ENCODE measurements at regions not wholly inside any gene's neighbourhood (a gene's known extent, or its start where the extent isn't known, plus 50 kb on each side); places are given as distances from the start of the nearest gene placed in this dataset.
"Not testable (repeated sequence)": the region's sequence is repeated elsewhere in the genome, so short reads cannot be mapped to it uniquely, and the experiment has no call there.

- DNase-seq (ENCODE audit: low read depth in 4 of 4, low spot score in 3 of 4) = not testable (repeated sequence)
Measured at GRCh38 chr6:11457422-11457821, 80.1 kb upstream of the TMEM170B start.

GRCh38 chr6:11452106-11452505, 85.4 kb upstream of the TMEM170B start:
- DNase-seq (ENCODE audit: low read depth in 4 of 4, low spot score in 3 of 4) = not testable (repeated sequence)

- DNase-seq (ENCODE audit: low read depth in 4 of 4, low spot score in 3 of 4) = no peak
Measured at GRCh38 chr6:11450037-11450436, 87.5 kb upstream of the TMEM170B start.

- DNase-seq (ENCODE audit: low read depth in 4 of 4, low spot score in 3 of 4) = no peak
Measured at GRCh38 chr6:11449408-11449807, 88.1 kb upstream of the TMEM170B start.

GRCh38 chr6:11448038-11448437, 89.5 kb upstream of the TMEM170B start:
- DNase-seq (ENCODE audit: low read depth in 4 of 4, low spot score in 3 of 4) = no peak

GRCh38 chr6:11447265-11447664, 90.3 kb upstream of the TMEM170B start:
- no peak for DNase-seq (ENCODE audit: low read depth in 4 of 4, low spot score in 3 of 4)

GRCh38 chr6:11445146-11445545, 92.4 kb upstream of the TMEM170B start:
- no peak for DNase-seq (ENCODE audit: low read depth in 4 of 4, low spot score in 3 of 4)

- DNase-seq (ENCODE audit: low read depth in 4 of 4, low spot score in 3 of 4) = not testable (repeated sequence)
Measured at GRCh38 chr6:11443125-11443524, 94.4 kb upstream of the TMEM170B start.

- no peak for DNase-seq (ENCODE audit: low read depth in 4 of 4, low spot score in 3 of 4)
Measured at GRCh38 chr6:11442495-11442894, 95.1 kb upstream of the TMEM170B start.

GRCh38 chr6:11439876-11440275, 97.7 kb upstream of the TMEM170B start:
- DNase-seq (ENCODE audit: low read depth in 4 of 4, low spot score in 3 of 4) = no peak

- no peak for DNase-seq (ENCODE audit: low read depth in 4 of 4, low spot score in 3 of 4)
Measured at GRCh38 chr6:11439017-11439420, 98.5 kb upstream of the TMEM170B start.

GRCh38 chr6:11437824-11438459, 99.6 kb upstream of the TMEM170B start:
- DNase-seq (ENCODE audit: low read depth in 4 of 4, low spot score in 3 of 4) = no peak

GRCh38 chr6:11436508-11437096, 100.9 kb upstream of the TMEM170B start:
- DNase-seq (ENCODE audit: low read depth in 4 of 4, low spot score in 3 of 4) = no peak

GRCh38 chr6:11434565-11435326, 102.8 kb upstream of the TMEM170B start:
- no peak for DNase-seq (ENCODE audit: low read depth in 4 of 4, low spot score in 3 of 4)

GRCh38 chr6:11433860-11434259, 103.7 kb upstream of the TMEM170B start:
- DNase-seq (ENCODE audit: low read depth in 4 of 4, low spot score in 3 of 4) = no peak

- no peak for DNase-seq (ENCODE audit: low read depth in 4 of 4, low spot score in 3 of 4)
Measured at GRCh38 chr6:11432713-11433450, 104.7 kb upstream of the TMEM170B start.

GRCh38 chr6:11432091-11432490, 105.5 kb upstream of the TMEM170B start:
- no peak for DNase-seq (ENCODE audit: low read depth in 4 of 4, low spot score in 3 of 4)

- no peak for DNase-seq (ENCODE audit: low read depth in 4 of 4, low spot score in 3 of 4)
Measured at GRCh38 chr6:11431455-11431937, 106.1 kb upstream of the TMEM170B start.

GRCh38 chr6:11430036-11430435, 107.5 kb upstream of the TMEM170B start:
- no peak for DNase-seq (ENCODE audit: low read depth in 4 of 4, low spot score in 3 of 4)

- no peak for DNase-seq (ENCODE audit: low read depth in 4 of 4, low spot score in 3 of 4)
Measured at GRCh38 chr6:11429577-11429976, 108.0 kb upstream of the TMEM170B start.

GRCh38 chr6:11428895-11429294, 108.7 kb upstream of the TMEM170B start:
- DNase-seq (ENCODE audit: low read depth in 4 of 4, low spot score in 3 of 4) = no peak

Data from right renal pelvis (tissue), 4 donors.